HL-60 (cell line): ENCODE measurements at regions not wholly inside any gene's neighbourhood (a gene's known extent, or its start where the extent isn't known, plus 50 kb on each side); places are given as distances from the start of the nearest gene placed in this dataset.

ENCODE experiments used
- CTCF ChIP-seq: IDR thresholded peaks from one replicate; pipeline ENCODE4 v1.5.1; 2011; ENCODE audit warnings: low read length, control low read depth, inconsistent platforms; ENCODE audit not compliant: insufficient read depth
- REST ChIP-seq: IDR thresholded peaks from 2 replicates; pipeline ENCODE4 v1.6.1; 2012; ENCODE audit warnings: low read depth; ENCODE audit not compliant: insufficient replicate concordance

GRCh38 chr12:89783359-89784060 is 74.9 kb upstream of the ATP2B1 start:
- TF ChIP-seq CTCF (no peak), REST (no peak)
